ENCODE measurements at regions not wholly inside any gene's neighbourhood (a gene's known extent, or its start where the extent isn't known, plus 50 kb on each side); places are given as distances from the start of the nearest gene placed in this dataset.

- TF ChIP-seq CTCF (IDR thresholded peaks at IDR 0.05) (no peak), POLR2A (IDR thresholded peaks at IDR 0.05) (no peak)
Observed at GRCh38 chr6:90819483-90819882, 232.6 kb upstream of the MAP3K7 start.

Measured in breast epithelium (tissue), 3 donors.